ENCODE measurements at regions not wholly inside any gene's neighbourhood (a gene's known extent, or its start where the extent isn't known, plus 50 kb on each side); places are given as distances from the start of the nearest gene placed in this dataset.

GRCh38 chr14:29236401-29236800, 469.8 kb downstream of the FOXG1 start:
- TF ChIP-seq CTCF (IDR thresholded peaks at IDR 0.05; ENCODE audit: low read depth, low read length, missing control alignments) = no peak
- H3K4me3 ChIP-seq (replicated peaks; ENCODE audit: low read depth, low read length) = 0 out of 2 replicates have a peak overlapping the region, but pooled peaks have one; percentile 1
- no peak for DNase-seq (ENCODE audit: extremely low read depth, low read depth)

- peak; percentile 59 for DNase-seq (ENCODE audit: extremely low read depth, low read depth)
- H3K4me3 ChIP-seq (replicated peaks; ENCODE audit: low read depth, low read length) = 0 out of 2 replicates have a peak overlapping the region, but pooled peaks have one; percentile 1
- TF ChIP-seq CTCF (IDR thresholded peaks at IDR 0.05; ENCODE audit: low read depth, low read length, missing control alignments) = no peak
Measured at GRCh38 chr14:29236848-29237247, 470.3 kb downstream of the FOXG1 start.

- H3K4me3 ChIP-seq (replicated peaks; ENCODE audit: low read depth, low read length) = no peak overlapping the region
- no peak for DNase-seq (ENCODE audit: extremely low read depth, low read depth)
- no peak for TF ChIP-seq CTCF (IDR thresholded peaks at IDR 0.05; ENCODE audit: low read depth, low read length, missing control alignments)
Measured at GRCh38 chr14:29240066-29240465, 473.5 kb downstream of the FOXG1 start.

GRCh38 chr14:29242755-29243754, 476.5 kb downstream of the FOXG1 start:
- H3K4me3 ChIP-seq (replicated peaks; ENCODE audit: low read depth, low read length) = no peak overlapping the region
- TF ChIP-seq CTCF (IDR thresholded peaks at IDR 0.05; ENCODE audit: low read depth, low read length, missing control alignments) = no peak
- no peak for DNase-seq (ENCODE audit: extremely low read depth, low read depth)

- no peak for DNase-seq (ENCODE audit: extremely low read depth, low read depth)
- no peak for TF ChIP-seq CTCF (IDR thresholded peaks at IDR 0.05; ENCODE audit: low read depth, low read length, missing control alignments)
Measured at GRCh38 chr14:29255692-29256091, 489.1 kb downstream of the FOXG1 start.

GRCh38 chr14:29262979-29263378, 496.4 kb downstream of the FOXG1 start:
- no peak overlapping the region for H3K4me3 ChIP-seq (replicated peaks; ENCODE audit: low read depth, low read length)
- TF ChIP-seq CTCF (IDR thresholded peaks at IDR 0.05; ENCODE audit: low read depth, low read length, missing control alignments) = no peak
- DNase-seq (ENCODE audit: extremely low read depth, low read depth) = no peak

More at GRCh38 chr14:29255692-29256091, 489.1 kb downstream of the FOXG1 start:
- no peak overlapping the region for H3K4me3 ChIP-seq (replicated peaks; ENCODE audit: low read depth, low read length)
